C4-2B (cell line): ENCODE measurements at regions not wholly inside any gene's neighbourhood (a gene's known extent, or its start where the extent isn't known, plus 50 kb on each side); places are given as distances from the start of the nearest gene placed in this dataset.

Experiments used
- H3K27ac ChIP-seq: fragments of 450-650 bp; 2 replicates; pipeline ENCODE4 v1.5.1; 2017
- CTCF ChIP-seq: fragments of 450-650 bp; conservative IDR thresholded peaks from 2 replicates; pipeline ENCODE4 v1.5.1; 2017; ENCODE audit warnings: mild to moderate bottlenecking
- ZFX ChIP-seq: fragments of 450-650 bp; IDR thresholded peaks from 2 replicates; pipeline ENCODE4 v1.6.1; 2017

GRCh38 chr5:125756456-125756855, 666.8 kb upstream of the GRAMD2B start:
- TF ChIP-seq CTCF (no peak), ZFX (no peak)
- H3K27ac ChIP-seq, result no peak overlapping the region

GRCh38 chr5:125766706-125767105, 656.5 kb upstream of the GRAMD2B start:
- H3K27ac ChIP-seq, result no peak overlapping the region
- no peak for TF ChIP-seq CTCF
- TF ChIP-seq ZFX, result no peak

- no peak for TF ChIP-seq CTCF
- TF ChIP-seq ZFX, result no peak
Measured at GRCh38 chr5:125775896-125776295, 647.3 kb upstream of the GRAMD2B start.

GRCh38 chr5:125776656-125777139, 646.5 kb upstream of the GRAMD2B start:
- no peak overlapping the region for H3K27ac ChIP-seq

More at GRCh38 chr5:125775896-125776295, 647.3 kb upstream of the GRAMD2B start:
- H3K27ac ChIP-seq, result no peak overlapping the region

GRCh38 chr5:125778791-125779190, 644.4 kb upstream of the GRAMD2B start:
- no peak for TF ChIP-seq CTCF
- no peak for TF ChIP-seq ZFX
- H3K27ac ChIP-seq, result no peak overlapping the region

More at GRCh38 chr5:125776656-125777139, 646.5 kb upstream of the GRAMD2B start:
- TF ChIP-seq ZFX (no peak), CTCF (no peak)

- TF ChIP-seq CTCF (no peak), ZFX (no peak)
- no peak overlapping the region for H3K27ac ChIP-seq
Measured at GRCh38 chr5:125785407-125785806, 637.8 kb upstream of the GRAMD2B start.

GRCh38 chr5:125786021-125786420, 637.2 kb upstream of the GRAMD2B start:
- H3K27ac ChIP-seq, result no peak overlapping the region
- TF ChIP-seq CTCF, result no peak
- TF ChIP-seq ZFX, result no peak
